ENCODE measurements at regions not wholly inside any gene's neighbourhood (a gene's known extent, or its start where the extent isn't known, plus 50 kb on each side); places are given as distances from the start of the nearest gene placed in this dataset.

DNA sequence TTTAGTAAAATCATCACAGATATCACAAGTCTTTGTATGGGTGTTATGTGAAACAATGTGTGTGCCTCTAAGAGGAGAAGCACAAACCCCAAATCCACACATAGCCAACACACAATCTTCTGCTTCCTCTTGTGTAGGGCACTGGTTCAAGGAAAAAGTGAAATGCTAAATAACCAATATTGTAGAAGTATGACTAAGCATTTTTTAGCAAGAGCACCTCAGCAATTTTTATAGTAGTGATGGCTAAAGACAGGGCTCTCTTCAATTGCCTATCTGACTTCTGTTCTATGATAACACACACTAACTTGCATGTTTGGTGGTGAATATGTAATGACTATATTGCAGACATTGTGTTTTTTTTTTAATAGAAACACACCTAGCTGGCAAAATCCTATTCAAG lies 997.9 kb upstream of the ALCAM start:
- no peak overlapping the region for H4K91ac ChIP-seq (replicated peaks; ENCODE audit: insufficient read length, low read length)
- no peak for DNase-seq (ENCODE audit: low read depth in 1 of 2, low spot score in 2 of 2)
- H4K5ac ChIP-seq (ENCODE audit: insufficient read length, low read depth, low read length) = no peak overlapping the region
- no peaks in the 10 kb centered on the region for H3K23me2 ChIP-seq (ENCODE audit: low read depth, low read length)
- FAIRE-seq = no peak
- H3K79me2 ChIP-seq (ENCODE audit: control insufficient read depth in 1 of 2, insufficient read depth in 2 of 2, low read length in 2 of 2) = no peaks in the 10 kb centered on the region
- H3K23ac ChIP-seq (ENCODE audit: insufficient read length) = no peak overlapping the region
- H3K27ac ChIP-seq (ENCODE audit: low read depth, low read length) = no peak overlapping the region
- TF ChIP-seq NANOG (IDR thresholded peaks at IDR 0.05; ENCODE audit: insufficient read depth, low read depth, low read length, poor library complexity, severe bottlenecking) (no peak), CHD1 (IDR thresholded peaks at IDR 0.05; ENCODE audit: low read depth, low read length) (no peak), NRF1 (IDR thresholded peaks at IDR 0.05; ENCODE audit: low read depth, low read length) (no peak), MAFK (IDR thresholded peaks at IDR 0.05; ENCODE audit: low read depth, low read length) (0 out of 2 replicates have a peak, but pooled peaks have one; percentile 5)
- POLR2A ChIA-PET (ENCODE audit: partially characterized antibody) = no interaction called here
- CTCF ChIA-PET (ENCODE audit: partially characterized antibody) = no interaction called here
- no peak overlapping the region for H3K9ac ChIP-seq (replicated peaks in 1 of 4; ENCODE audit: extremely low read depth in 1 of 4, low read depth in 3 of 4, low read length in 3 of 4)
- H2BK20ac ChIP-seq (ENCODE audit: low read length) = no peak overlapping the region
- H3K56ac ChIP-seq (replicated peaks; ENCODE audit: insufficient read length, low read depth, low read length) = no peak overlapping the region
- H2BK120ac ChIP-seq (replicated peaks; ENCODE audit: low read depth, low read length) = no peak overlapping the region
- no peak overlapping the region for H3K14ac ChIP-seq (ENCODE audit: insufficient read length)
- no peak overlapping the region for H2BK15ac ChIP-seq (ENCODE audit: low read length)
- no peak overlapping the region for H3K18ac ChIP-seq (ENCODE audit: extremely low read depth, low read length)
- H3K4ac ChIP-seq (replicated peaks; ENCODE audit: insufficient read length, low read depth, low read length) = no peak overlapping the region
- no peak overlapping the region for H2BK12ac ChIP-seq (ENCODE audit: low read depth, low read length)
- no peaks in the 10 kb centered on the region for H3K36me3 ChIP-seq (ENCODE audit: control insufficient read depth in 2 of 4, insufficient read depth in 4 of 4, low read length in 3 of 4)
- H3K27me3 ChIP-seq (replicated peaks in 1 of 4; ENCODE audit: control insufficient read depth in 3 of 4, extremely low read depth in 1 of 4, insufficient read depth in 3 of 4, low read length in 3 of 4) = no peaks in the 10 kb centered on the region
- H2BK5ac ChIP-seq (ENCODE audit: low read depth, low read length) = no peak overlapping the region
- H2AK5ac ChIP-seq (ENCODE audit: low read depth, low read length) = no peak overlapping the region
- H3K4me1 ChIP-seq (replicated peaks in 1 of 4; ENCODE audit: control insufficient read depth in 3 of 4, insufficient read depth in 4 of 4, low read length in 3 of 4) = no peaks in the 10 kb centered on the region
- no peaks in the 10 kb centered on the region for H3K9me3 ChIP-seq (ENCODE audit: insufficient read depth in 2 of 2, low read depth in 1 of 2, low read length in 1 of 2)
- H4K8ac ChIP-seq (ENCODE audit: extremely low read depth, insufficient read depth, low read length) = no peak overlapping the region
- H2AFZ ChIP-seq (ENCODE audit: low read length) = no peak overlapping the region
- no peaks in the 10 kb centered on the region for H4K20me1 ChIP-seq (replicated peaks in 1 of 2; ENCODE audit: control insufficient read depth in 1 of 2, insufficient read depth in 2 of 2, low read length in 2 of 2)
- no peak overlapping the region for H3K4me3 ChIP-seq (ENCODE audit: extremely low read depth in 1 of 4, insufficient read depth in 2 of 4, low read depth in 3 of 4, low read length in 4 of 4)
- H3K79me1 ChIP-seq (ENCODE audit: low read depth, low read length) = no peaks in the 10 kb centered on the region
- H3K4me2 ChIP-seq (ENCODE audit: insufficient read depth in 1 of 2, low read depth in 2 of 2, low read length in 2 of 2) = no peak overlapping the region
